Activated gamma-delta T cell treated with Interleukin-2 at 50 U/mL for 16 hours (primary cell): ENCODE measurements at regions not wholly inside any gene's neighbourhood (a gene's known extent, or its start where the extent isn't known, plus 50 kb on each side); places are given as distances from the start of the nearest gene placed in this dataset.
A peak's percentile ranks its signal among the peaks of the same experiment; 100 is the strongest.
"Not testable (repeated sequence)": the region's sequence is repeated elsewhere in the genome, so short reads cannot be mapped to it uniquely, and the experiment has no call there.

ENCODE experiments used
- DNase-seq: peaks from one replicate; pipeline ENCODE4 v3.0.0-alpha.2; 2020

DNA sequence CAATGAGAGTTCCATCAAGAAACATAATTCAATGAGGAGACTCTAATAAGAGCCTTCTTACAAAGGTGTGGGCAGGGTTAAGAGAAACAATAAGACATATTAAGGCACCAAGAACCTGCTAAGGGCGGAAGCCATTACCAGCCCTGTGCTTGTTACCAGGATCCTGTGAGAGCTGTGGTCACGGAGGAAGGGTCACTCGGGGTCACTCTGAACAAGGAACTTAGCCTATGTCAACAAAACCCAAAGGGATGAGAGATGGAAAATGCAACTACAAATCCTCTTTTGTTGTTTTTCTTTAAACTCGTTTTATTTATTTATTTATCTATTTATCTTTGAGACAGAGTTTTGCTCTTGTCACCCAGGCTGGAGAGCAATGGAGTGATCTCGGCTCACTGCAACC lies 460.4 kb upstream of the CCDC196 start:
- no peak for DNase-seq

DNA sequence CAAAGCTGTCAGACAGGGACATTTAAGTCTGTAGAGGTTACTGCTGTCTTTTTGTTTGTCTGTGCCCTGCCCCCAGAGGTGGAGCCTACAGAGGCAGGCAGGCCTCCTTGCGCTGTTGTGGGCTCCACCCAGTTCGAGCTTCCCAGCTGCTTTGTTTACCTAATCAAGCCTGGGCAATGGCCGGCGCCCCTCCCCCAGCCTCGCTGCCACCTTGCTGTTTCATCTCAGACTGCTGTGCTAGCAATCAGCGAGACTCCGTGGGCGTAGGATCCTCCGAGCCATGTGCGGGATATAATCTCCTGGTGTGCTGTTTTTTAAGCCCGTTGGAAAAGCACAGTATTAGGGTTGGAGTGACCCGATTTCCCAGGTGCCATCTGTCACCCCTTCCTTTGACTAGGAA lies 454.2 kb upstream of the CCDC196 start:
- DNase-seq: not testable (repeated sequence)

- no peak for DNase-seq
Observed at GRCh38 chr14:66032800-66033199, 453.4 kb upstream of the CCDC196 start.

DNA sequence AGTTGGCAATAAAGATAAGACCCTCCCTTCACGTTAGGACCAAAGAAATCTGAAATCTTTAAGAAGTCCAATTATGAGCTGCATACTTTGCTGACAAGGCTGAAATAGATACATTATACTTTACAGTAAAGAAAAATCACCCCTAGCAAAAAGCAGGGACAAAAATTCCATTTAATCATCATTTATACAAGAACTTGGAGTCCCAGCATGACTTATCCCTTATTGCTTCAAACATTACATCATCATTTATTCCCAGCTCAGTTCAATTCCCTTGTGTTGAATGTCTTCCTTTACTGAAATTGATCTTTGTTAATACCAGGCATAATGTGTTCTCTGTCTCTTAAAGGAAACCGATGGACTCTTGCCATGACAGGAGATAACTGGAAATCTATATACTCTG lies 449.6 kb upstream of the CCDC196 start:
- no peak for DNase-seq

GRCh38 chr14:66037361-66037760 lies 448.8 kb upstream of the CCDC196 start:
- DNase-seq: no peak

DNA sequence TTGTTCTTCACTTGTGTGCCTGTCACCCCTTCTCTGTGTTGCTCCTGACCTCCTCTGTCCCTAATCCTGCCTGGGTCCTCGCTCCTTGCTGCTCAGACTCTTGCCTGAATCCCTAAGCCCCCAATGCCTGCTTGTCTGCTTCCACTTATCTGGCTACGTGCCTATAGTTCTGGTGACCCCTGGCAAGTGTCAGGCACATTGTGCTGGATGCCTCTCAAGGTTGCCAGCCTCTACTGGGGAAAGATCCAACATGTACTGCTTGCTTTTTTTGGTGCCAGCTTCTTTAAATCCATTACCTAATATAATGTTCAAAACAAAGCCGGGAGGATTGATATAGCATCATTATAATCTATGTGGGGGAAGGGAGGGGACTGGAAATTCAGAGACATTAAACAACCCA lies 448.0 kb upstream of the CCDC196 start:
- no peak for DNase-seq

- DNase-seq: no peak
Observed at GRCh38 chr14:66038618-66039017, 447.6 kb upstream of the CCDC196 start.

DNA sequence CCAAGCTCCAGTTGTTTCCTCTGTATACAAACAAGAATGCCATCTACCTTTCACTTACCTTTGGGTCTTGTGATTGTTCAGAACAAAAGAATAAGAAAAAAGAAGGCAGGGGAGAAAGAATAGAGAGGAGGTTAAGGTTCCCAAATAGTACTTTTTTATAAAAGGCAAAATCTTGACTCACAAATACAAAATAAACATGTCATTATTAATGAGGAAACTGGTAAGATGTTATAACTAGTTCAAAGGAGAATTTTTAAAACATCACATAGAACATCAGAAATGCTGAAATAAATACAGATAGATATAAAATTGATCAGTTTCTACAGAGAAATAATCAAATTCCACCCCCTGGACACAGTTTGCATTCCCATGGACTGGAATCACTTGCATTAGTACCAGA lies 446.7 kb upstream of the CCDC196 start:
- no peak for DNase-seq

DNA sequence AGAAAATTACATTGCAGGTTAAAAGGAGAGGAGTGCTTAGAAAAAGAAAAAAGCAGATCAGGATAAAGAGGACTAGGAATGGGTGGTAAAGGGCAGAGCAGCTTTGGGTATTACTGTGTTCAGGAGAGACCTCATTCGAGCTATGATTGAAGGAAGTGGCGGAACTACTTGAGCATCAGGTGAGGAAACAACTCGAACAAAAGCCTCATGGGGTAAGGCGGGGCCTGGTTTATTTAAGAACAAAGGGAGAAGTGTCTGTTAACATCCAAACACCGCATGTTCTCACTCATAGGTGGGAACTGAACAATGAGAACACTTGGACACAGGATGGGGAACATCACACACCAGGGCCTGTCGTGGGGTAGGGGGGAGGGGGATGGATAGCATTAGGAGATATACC lies 444.6 kb upstream of the CCDC196 start:
- no peak for DNase-seq

DNA sequence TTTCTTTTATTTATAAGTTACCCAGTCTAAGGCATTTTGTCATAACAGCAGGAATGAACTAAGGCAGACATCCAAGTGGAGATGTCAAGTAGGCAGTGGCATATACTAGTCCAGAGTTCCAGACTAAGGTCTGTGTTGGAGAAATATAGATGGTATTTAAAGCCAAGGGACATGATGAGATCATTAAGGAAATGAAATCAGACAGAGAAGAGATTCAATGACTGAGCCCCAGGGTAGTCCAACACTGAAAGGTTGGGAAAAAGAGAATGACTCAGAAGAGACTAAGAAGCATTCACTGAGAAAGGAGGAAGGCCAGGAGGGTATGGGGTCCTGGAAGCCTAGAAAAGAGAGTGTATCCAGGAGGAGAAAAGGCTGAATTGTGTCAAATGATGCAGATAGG lies 442.2 kb upstream of the CCDC196 start:
- no peak for DNase-seq

- no peak for DNase-seq
Observed at GRCh38 chr14:66045572-66046021, 440.6 kb upstream of the CCDC196 start.

DNA sequence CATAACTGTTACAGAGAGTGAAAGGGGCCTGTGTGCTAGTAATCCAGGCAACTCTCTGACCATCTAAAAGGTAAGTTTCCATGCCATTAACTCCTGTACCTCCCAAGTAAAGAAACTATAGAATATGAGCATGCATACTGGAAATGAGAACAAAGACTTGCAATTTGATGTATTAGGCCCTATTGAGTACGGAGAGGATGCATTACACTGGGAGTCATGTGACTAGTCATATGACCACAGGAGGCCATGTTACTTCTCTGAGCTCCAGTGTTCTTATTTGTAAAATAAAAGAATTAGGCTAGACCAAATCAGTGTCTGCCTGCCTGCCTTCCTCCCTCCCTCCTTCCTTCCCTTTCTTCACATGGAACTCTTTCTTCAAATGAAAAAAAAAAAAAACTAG lies 440.1 kb upstream of the CCDC196 start:
- DNase-seq: no peak

GRCh38 chr14:66046591-66046990 lies 439.6 kb upstream of the CCDC196 start:
- DNase-seq: no peak

DNA sequence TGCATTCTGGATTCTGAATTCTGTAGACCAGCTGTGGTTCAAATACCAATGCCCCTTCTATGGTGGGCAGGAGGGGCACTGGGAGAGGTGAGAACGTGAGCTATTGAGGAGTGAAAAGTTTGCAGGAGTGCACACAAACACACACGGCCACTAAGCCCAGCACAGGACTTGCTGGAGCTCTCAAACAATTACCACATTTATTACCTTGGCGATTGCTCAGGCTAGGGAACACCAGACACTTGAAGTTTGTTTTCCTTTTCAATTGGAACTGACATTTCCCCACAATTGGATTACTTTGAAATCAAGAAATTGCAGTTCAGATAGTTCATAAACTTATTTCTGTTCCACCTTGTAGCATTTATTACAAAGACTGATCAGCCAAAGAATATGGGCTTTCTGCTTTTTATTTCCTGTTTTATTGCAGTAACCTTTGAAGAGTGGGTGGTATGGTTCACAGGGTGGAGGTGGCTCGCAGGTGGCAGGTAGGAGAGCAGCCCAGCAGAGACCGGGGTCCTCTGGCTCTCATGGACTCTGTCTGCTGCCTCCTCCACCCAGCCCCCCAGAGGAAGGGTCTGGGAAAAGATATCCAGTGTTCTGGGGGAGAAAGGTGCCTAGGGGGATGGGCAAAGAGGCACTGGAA lies 429.8 kb upstream of the CCDC196 start:
- no peak for DNase-seq

DNA sequence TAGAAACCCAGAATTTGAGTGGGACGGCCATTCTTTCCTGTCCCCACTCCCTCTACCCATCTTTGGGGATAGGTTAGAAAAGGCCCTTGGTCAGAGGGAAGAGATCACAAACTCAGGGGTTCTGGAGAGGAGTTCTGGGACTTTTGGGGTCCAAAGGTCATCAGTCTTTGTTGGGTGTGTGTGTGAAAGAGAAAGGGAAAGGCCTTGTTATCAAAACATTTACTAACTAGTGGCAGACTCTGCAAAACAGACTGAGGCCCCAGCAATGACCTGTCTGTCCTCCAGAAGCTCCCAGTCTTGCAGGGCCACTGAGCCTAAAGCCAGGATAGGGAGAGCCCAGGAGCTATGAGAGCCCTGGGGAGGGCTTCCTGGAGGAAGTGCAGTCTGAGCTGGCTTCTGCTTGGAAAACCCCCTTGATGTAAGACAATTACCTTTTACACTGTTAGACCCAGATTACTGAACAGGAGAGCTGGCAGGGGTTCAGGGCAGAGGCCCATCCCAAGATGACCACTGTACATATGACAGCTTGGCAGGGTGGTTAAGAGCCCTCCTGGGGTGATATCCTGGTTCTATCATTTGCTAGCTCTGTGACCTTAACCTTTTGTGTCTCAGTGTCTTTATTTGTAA lies 429.1 kb upstream of the CCDC196 start:
- no peak for DNase-seq

DNA sequence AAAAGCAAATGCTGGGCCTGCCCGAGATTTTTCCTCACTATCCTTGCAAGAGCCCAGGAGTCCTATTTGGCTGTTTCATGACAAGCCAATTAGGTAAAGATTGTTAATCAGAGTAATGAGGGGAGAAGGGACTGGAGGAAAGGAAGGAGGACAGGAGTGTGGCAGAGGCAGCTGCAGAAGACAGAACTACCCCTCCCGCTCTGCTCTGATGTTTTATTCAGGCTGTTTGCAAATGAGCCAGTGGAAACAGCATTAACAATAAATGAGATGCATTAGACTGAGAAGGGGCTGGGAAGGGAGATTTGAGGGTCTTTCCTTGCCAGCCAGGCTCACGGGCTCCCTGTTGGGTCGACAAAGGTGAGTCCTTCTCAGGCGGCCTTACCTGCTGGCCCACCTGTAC lies 421.0 kb upstream of the CCDC196 start:
- DNase-seq: no peak

- DNase-seq: no peak
Observed at GRCh38 chr14:66066981-66067776, 419.0 kb upstream of the CCDC196 start.

GRCh38 chr14:66069036-66069435 lies 417.1 kb upstream of the CCDC196 start:
- DNase-seq: no peak

DNA sequence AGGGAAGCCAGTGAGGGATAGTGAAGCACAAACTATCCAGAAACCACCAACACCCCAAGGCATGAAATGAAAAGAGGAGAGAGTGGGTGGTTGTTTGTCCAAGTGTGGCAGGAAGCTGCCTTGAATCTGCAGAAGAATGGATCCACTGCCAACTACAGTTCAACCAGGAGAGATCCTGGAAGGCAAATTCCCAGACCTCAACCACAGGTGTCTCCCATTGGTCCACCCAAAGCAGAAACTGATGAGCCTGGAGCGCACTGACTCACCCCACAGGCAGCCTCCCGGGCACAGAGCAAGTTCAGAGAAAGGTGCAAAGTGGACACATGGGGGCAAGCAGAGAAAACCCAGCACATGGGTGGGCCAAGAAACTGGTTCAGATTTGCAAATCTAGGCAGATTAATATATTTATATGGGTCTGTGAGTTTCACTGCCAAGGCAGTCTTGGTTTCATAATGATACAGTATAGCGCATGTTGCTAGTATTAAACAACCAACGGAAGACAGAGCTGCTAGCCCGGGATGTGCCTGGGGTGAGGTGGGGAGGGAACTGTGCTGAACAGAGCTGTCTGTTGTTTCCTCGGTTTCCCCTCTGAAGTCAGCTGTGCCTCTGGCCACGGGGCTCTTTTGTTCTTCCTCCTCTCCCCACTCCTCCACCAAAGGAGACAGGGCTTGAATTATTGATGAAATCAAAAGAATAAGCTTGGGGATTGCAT lies 416.2 kb upstream of the CCDC196 start:
- DNase-seq: no peak

GRCh38 chr14:66070542-66071319 lies 415.4 kb upstream of the CCDC196 start:
- peak; percentile 73 for DNase-seq

- DNase-seq: no peak
Observed at GRCh38 chr14:66072190-66073084, 413.7 kb upstream of the CCDC196 start.

DNA sequence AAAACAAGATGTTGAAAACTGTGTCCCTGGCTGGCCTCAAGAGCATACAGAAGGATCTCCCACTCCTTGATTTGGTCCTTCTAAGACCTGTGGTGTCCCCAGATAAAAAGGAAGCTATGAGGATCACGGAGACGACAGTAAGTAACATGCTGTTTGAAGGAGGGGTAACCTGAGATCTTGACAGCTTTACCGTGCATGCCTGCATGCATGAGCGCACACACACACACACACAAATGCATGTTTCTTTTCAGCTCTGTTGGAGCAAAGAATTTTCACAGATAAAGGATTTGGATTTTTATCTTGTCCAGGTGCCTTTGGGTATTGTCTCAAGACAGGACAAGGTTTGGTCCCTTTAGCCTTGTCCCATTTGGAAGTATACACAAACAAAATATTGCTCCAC lies 411.6 kb upstream of the CCDC196 start:
- DNase-seq: no peak
